HG03139 (cell line): ENCODE measurements at regions not wholly inside any gene's neighbourhood (a gene's known extent, or its start where the extent isn't known, plus 50 kb on each side); places are given as distances from the start of the nearest gene placed in this dataset.

Experiments used
- ATAC-seq: cut with Tn5 transposase; IDR thresholded peaks from one replicate; pipeline ENCODE4 v1.9.1; 2021; ENCODE audit not compliant: unreplicated experiment

- ATAC-seq = no peak
These were observed 171.1 kb upstream of the IRX6 start for GRCh38 chr16:55152875-55153390.

GRCh38 chr16:55154262-55154661 lies 169.7 kb upstream of the IRX6 start:
- ATAC-seq = no peak

GRCh38 chr16:55154956-55155355 lies 169.0 kb upstream of the IRX6 start:
- ATAC-seq = no peak

- ATAC-seq = no peak
These were observed 168.2 kb upstream of the IRX6 start for GRCh38 chr16:55155815-55156214.

- no peak for ATAC-seq
These were observed 154.2 kb upstream of the IRX6 start for GRCh38 chr16:55169780-55170179.

- ATAC-seq = no peak
These were observed 152.8 kb upstream of the IRX6 start for GRCh38 chr16:55171241-55171640.

GRCh38 chr16:55175389-55175788 lies 148.6 kb upstream of the IRX6 start:
- ATAC-seq = no peak

- ATAC-seq = no peak
These were observed 147.1 kb upstream of the IRX6 start for GRCh38 chr16:55176901-55177300.

- no peak for ATAC-seq
These were observed 144.6 kb upstream of the IRX6 start for GRCh38 chr16:55179411-55179810.

GRCh38 chr16:55179852-55180585 lies 144.0 kb upstream of the IRX6 start:
- no peak for ATAC-seq

GRCh38 chr16:55184052-55184451 lies 140.0 kb upstream of the IRX6 start:
- ATAC-seq = no peak

GRCh38 chr16:55184619-55185018 lies 139.4 kb upstream of the IRX6 start:
- ATAC-seq = no peak

- ATAC-seq = no peak
These were observed 134.8 kb upstream of the IRX6 start for GRCh38 chr16:55189224-55189623.

GRCh38 chr16:55189682-55190636 lies 134.0 kb upstream of the IRX6 start:
- no peak for ATAC-seq

GRCh38 chr16:55192734-55193133 lies 131.3 kb upstream of the IRX6 start:
- ATAC-seq = no peak

- ATAC-seq = no peak
These were observed 120.4 kb upstream of the IRX6 start for GRCh38 chr16:55203570-55203969.

GRCh38 chr16:55204069-55204468 lies 119.9 kb upstream of the IRX6 start:
- ATAC-seq = no peak

GRCh38 chr16:55204923-55205322 lies 119.1 kb upstream of the IRX6 start:
- ATAC-seq = no peak

- no peak for ATAC-seq
These were observed 116.1 kb upstream of the IRX6 start for GRCh38 chr16:55207693-55208428.

- no peak for ATAC-seq
These were observed 114.4 kb upstream of the IRX6 start for GRCh38 chr16:55209626-55210025.

GRCh38 chr16:55212791-55213190 lies 111.2 kb upstream of the IRX6 start:
- no peak for ATAC-seq
